GM12865 (cell line): ENCODE measurements at regions not wholly inside any gene's neighbourhood (a gene's known extent, or its start where the extent isn't known, plus 50 kb on each side); places are given as distances from the start of the nearest gene placed in this dataset.

Experiments
- DNase-seq: peaks from one replicate; pipeline ENCODE4 v3.0.0; 2010; ENCODE audit warnings: low read depth
- H3K4me3 ChIP-seq: 2 replicates; pipeline ENCODE4 v1.5.1; 2011; ENCODE audit warnings: mild to moderate bottlenecking, low read depth, low read length, control low read depth
- TF ChIP-seq, protein P1 (sequence below): IDR thresholded peaks from 2 replicates; pipeline ENCODE4 v1.5.1; 2011; ENCODE audit warnings: low read length, control low read depth, low read depth, inconsistent platforms; ENCODE audit not compliant: insufficient read depth; ENCODE audit errors: missing control alignments

DNA sequence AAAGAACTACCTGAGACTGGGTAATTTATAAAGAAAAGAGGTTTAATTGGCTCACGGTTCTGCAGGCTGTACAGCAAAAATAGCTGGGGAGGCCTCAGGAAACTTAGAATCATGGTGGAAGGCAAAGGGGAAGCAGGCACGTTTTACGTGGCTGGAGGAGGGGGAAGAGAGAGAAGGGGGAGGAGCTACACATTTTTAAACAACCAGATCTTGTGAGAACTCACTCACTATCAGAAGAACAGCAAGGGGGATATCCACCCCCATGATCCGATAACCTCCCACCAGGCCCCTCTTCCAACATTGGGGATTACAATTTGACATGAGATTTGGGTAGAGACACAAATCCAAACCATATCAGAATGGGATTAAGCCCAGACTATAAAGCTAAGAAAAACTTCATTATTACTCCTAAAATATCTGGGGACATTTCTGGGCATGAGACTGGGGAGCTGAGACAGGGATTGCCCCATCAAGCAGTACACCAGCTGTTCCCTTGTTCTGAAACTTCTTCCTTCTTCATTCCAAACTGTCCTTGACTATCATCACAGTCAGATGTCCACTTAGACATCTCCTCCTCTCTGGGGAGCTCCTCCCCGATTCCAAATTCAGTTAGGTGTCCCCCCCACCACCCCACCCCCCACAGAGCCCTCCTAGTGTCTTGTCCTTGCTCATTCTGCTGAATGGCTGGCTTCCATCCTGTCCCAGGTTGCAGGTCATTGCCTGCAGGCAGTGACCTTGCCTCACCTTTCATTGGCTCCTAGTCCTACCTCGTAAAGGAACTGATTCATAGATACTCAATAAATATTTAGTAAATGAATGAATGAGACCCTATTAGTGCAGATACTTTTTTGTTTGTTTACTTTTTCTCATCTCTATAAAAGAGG, 132.6 kb downstream of the EVX1 start:
- no peak overlapping the region for H3K4me3 ChIP-seq
- TF ChIP-seq, protein P1, sequence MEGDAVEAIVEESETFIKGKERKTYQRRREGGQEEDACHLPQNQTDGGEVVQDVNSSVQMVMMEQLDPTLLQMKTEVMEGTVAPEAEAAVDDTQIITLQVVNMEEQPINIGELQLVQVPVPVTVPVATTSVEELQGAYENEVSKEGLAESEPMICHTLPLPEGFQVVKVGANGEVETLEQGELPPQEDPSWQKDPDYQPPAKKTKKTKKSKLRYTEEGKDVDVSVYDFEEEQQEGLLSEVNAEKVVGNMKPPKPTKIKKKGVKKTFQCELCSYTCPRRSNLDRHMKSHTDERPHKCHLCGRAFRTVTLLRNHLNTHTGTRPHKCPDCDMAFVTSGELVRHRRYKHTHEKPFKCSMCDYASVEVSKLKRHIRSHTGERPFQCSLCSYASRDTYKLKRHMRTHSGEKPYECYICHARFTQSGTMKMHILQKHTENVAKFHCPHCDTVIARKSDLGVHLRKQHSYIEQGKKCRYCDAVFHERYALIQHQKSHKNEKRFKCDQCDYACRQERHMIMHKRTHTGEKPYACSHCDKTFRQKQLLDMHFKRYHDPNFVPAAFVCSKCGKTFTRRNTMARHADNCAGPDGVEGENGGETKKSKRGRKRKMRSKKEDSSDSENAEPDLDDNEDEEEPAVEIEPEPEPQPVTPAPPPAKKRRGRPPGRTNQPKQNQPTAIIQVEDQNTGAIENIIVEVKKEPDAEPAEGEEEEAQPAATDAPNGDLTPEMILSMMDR = no peak
- DNase-seq = no peak

DNA sequence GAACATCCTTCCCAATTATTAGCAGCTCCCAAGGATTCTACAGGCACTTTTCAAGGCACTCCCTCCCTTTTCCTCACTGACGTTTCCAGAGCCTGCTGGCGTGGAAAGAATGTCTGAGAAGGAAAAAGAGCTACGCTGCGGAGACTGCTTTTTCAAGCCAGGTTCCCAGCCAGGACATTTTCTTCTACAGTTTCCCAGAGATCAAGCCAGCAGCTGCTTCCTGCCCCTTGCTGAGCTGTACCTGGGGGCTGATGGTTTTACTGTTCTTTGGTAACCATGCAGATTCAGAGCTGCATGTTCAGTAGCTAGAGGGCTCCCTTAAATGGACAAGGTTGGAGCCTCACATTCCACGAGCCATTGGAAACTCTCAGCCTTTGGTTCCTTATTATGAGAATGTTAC, 133.4 kb downstream of the EVX1 start:
- no peak for DNase-seq
- H3K4me3 ChIP-seq = no peak overlapping the region
- TF ChIP-seq, protein P1 = no peak

DNA sequence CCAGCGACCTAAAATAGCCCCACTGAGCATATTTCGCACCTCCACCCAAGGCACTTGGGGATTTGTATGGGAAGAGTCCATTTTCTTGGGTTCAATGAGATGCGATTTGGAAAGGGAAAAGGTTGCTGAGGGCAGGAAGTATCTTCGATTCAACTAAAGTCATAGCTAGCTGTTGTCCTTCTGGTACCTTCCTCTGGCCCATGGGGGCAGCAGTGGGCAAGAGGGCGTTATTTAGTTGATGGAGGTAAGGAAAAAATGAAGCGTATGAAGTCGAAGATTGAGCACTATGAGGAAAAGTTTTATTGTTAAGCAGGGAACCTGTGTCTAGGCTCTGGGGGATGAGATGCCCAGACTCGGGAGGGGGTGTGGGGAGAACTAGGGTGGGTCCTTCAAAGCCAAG, 135.4 kb downstream of the EVX1 start:
- no peak overlapping the region for H3K4me3 ChIP-seq

DNA sequence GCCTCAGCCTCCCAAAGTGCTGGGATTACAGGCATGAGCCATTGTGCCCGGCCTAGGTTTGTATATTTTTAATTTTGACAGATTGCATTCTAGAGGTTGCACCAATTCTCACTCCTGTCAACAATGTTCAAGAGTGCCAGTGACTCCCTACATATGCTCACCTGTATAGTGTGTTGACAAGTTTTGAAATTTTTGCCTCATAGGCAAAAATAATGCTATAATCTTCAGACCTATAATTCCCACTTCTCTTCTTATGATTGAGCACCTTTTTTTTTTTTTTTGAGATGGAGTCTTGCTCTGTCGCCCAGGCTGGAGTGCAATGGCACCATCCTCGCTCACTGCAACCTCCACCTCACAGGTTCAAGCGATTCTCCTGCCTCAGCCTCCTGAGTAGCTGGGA, 139.7 kb downstream of the EVX1 start:
- no peak overlapping the region for H3K4me3 ChIP-seq
- DNase-seq = no peak

More for the DNA sequence above, 135.4 kb downstream of the EVX1 start:
- TF ChIP-seq, protein P1 = no peak
- no peak for DNase-seq

DNA sequence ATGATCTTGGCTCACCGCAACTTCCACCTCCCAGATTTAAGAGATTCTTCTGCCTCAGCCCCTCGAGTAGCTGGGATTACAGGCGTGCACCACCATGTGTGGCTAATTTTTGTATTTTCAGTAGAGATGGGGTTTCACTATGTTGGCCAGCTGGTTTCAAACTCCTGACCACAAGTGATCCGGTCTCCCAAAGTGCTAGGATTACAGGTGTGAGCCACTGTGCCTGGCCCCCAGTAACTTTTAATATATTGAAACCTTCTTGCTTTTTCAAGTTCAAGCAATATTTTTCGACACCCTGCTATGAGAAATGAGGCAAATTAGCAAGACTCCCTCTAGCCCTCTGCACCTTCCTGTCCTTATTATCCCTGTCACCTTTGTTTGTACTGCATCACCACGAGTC, 144.0 kb downstream of the EVX1 start:
- TF ChIP-seq, protein P1 = no peak
- no peak for DNase-seq
- no peak overlapping the region for H3K4me3 ChIP-seq

More for the DNA sequence above, 139.7 kb downstream of the EVX1 start:
- TF ChIP-seq, protein P1 = no peak

DNA sequence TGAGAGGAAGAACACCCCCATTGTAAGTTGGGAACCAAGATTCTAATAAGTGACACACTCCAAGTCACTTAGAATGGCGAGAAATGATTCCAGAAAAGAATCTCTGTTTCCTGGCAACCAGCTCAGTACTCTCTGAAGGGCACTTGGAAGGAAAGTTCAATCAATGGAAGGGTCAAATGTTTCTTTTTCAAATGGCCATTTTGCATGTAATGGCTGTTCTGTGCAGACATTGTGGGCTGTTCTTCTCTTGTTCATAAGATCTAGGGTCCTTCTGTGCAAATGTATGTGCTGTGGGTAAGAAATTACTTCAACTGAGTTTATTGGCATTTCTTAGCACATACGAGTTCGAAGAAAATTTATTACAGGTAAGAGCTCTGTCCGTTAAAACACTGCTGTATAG, 145.3 kb downstream of the EVX1 start:
- DNase-seq = no peak
- TF ChIP-seq, protein P1 = no peak
- no peak overlapping the region for H3K4me3 ChIP-seq

DNA sequence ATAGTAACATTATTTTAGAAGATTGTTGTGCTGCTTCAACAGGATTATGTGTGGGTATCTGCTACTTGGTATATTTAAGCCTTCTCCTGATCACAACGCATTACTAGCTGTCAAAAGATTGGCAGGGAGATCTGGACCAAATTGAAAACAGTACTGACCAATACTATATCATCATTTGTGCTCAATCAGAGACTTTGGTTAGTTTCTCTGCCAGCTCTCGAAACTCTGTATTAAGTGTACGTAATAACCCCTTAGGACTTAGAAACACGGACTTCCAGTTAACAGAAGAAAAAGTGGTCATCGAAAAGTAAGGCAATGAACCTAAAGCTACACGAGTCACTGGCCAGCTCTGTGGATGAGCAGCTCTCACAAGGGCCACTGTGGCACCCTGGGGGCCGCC, 146.0 kb downstream of the EVX1 start:
- TF ChIP-seq, protein P1 = no peak
- no peak for DNase-seq
- no peak overlapping the region for H3K4me3 ChIP-seq
